Lower lobe of right lung (tissue), 2 donors: ENCODE measurements at regions not wholly inside any gene's neighbourhood (a gene's known extent, or its start where the extent isn't known, plus 50 kb on each side); places are given as distances from the start of the nearest gene placed in this dataset.
"Not testable (repeated sequence)": the region's sequence is repeated elsewhere in the genome, so short reads cannot be mapped to it uniquely, and the experiment has no call there.

Source experiments
- ATAC-seq, 2 donors: fragments of 200-7000 bp; cut with Tn5 transposase; one replicate each; pipeline ENCODE4 v1.9.1; 2020 to 2022; ENCODE audit warnings: mild to moderate bottlenecking in 2 of 2, moderate library complexity in 2 of 2
- DNase-seq: peaks from one replicate; pipeline ENCODE4 v3.0.0-alpha.2; 2020
- H3K27ac ChIP-seq: fragments of 200-600 bp; one replicate; pipeline ENCODE4 v1.8.0; 2022
- H3K27me3 ChIP-seq: fragments of 200-600 bp; one replicate; pipeline ENCODE4 v1.8.0; 2022; ENCODE audit warnings: low read depth
- H3K36me3 ChIP-seq: fragments of 200-600 bp; one replicate; pipeline ENCODE4 v1.8.0; 2022; ENCODE audit warnings: mild to moderate bottlenecking
- H3K4me1 ChIP-seq: fragments of 200-600 bp; one replicate; pipeline ENCODE4 v1.8.0; 2022
- H3K4me3 ChIP-seq: fragments of 200-600 bp; one replicate; pipeline ENCODE4 v1.8.0; 2022; ENCODE audit warnings: mild to moderate bottlenecking
- H3K9me3 ChIP-seq: fragments of 200-600 bp; one replicate; pipeline ENCODE4 v1.8.0; 2022
- intact Hi-C: fragments of 100-400 bp; cut with DNase I; formaldehyde crosslinking; loops from one replicate; pipeline ENCODE4 v1.11.0; 2022
- TF ChIP-seq, protein P1 (sequence below): fragments of 200-600 bp; IDR thresholded peaks from one replicate; pipeline ENCODE4 v1.8.0; 2022; ENCODE audit warnings: antibody characterized with exemption, mild to moderate bottlenecking
- donor health status: DM: no; HTN: yes; CAD: no; lungs with severe emphysema.

DNA sequence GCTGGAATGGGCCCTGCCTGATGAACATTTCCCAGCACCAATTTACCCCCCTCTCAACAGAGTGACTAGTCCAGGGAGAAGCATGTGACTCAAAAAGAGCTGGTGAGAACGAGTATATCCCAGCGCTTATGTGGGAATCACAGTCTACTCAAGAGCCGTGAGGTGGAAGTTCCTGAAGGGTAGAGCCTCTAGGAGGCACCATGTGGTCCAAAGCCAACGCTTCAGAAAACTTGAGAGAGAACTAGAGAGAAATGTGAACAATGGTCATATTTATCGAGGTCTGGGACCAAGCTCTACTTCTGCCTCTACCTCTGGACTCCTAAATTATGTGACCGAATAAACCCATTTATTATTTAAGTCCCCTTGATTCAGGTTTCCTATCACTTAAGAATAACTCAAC, 111.0 kb upstream of the RAP2B start:
- TF ChIP-seq, protein P1, sequence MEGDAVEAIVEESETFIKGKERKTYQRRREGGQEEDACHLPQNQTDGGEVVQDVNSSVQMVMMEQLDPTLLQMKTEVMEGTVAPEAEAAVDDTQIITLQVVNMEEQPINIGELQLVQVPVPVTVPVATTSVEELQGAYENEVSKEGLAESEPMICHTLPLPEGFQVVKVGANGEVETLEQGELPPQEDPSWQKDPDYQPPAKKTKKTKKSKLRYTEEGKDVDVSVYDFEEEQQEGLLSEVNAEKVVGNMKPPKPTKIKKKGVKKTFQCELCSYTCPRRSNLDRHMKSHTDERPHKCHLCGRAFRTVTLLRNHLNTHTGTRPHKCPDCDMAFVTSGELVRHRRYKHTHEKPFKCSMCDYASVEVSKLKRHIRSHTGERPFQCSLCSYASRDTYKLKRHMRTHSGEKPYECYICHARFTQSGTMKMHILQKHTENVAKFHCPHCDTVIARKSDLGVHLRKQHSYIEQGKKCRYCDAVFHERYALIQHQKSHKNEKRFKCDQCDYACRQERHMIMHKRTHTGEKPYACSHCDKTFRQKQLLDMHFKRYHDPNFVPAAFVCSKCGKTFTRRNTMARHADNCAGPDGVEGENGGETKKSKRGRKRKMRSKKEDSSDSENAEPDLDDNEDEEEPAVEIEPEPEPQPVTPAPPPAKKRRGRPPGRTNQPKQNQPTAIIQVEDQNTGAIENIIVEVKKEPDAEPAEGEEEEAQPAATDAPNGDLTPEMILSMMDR, result no peak
- intact Hi-C loops, result no loop called here
- Histone ChIP-seq H3K36me3 (no peaks in the 10 kb centered on the region), H3K27me3 (no peaks in the 10 kb centered on the region), H3K27ac (no peak overlapping the region), H3K4me3 (no peak overlapping the region), H3K4me1 (no peaks in the 10 kb centered on the region), H3K9me3 (no peaks in the 10 kb centered on the region)
- DNase-seq (no peak), ATAC-seq (no peak)

DNA sequence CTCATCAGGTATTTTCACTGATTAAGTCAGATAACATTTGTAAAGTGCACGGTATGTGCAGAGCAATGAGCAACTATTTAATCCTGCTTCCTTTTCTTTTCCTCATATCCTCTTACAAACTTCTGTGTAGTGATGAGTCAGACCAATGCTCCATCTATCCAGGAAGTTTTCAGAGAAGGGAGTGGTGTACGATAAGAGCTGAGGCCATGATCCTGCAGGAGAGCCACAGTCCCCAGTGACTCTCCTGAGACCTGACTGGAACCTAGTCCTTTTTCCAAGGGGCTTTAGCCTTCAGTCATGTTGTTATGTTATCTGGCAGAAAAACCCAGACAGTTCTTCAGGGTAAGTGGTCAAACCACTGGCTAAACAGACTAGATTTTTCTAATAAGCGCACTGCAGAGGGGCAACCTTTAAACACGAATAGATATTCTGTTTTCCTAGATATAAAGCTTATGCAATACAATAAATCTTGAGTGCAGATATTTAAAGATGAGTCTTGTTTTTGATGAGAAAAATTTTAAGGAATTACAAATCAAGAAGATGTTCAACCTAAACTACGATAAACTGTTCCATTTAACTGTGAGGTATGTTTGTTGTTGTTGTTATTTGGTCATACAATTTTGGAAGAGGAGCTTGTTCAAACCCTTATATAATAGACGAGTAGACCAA, 110.5 kb upstream of the RAP2B start:
- DNase-seq (no peak), ATAC-seq (no peak)
- no peaks in the 10 kb centered on the region for H3K36me3 ChIP-seq
- H3K4me3 ChIP-seq, result no peak overlapping the region
- no peaks in the 10 kb centered on the region for H3K27me3 ChIP-seq
- TF ChIP-seq, protein P1, result no peak
- intact Hi-C loops, result no loop called here
- H3K4me1 ChIP-seq, result no peaks in the 10 kb centered on the region
- no peak overlapping the region for H3K27ac ChIP-seq
- no peaks in the 10 kb centered on the region for H3K9me3 ChIP-seq

DNA sequence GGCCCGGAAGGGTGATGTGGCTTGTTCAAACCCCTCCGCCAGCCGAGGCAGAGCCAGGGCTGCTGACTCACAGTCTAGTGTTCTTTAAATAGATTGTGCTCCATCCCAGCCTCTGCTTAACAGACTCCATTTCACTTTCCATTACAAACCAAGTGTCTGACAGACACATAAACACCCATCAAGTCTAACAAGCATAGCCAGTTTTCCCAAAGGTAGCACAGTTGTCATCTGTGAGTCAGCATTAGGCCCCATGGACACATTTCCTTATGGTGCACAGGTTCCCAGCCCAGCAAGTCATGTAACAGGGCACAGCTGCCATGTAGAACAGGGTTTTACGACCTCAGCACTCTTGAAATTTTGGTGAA, 109.9 kb upstream of the RAP2B start:
- no peak for DNase-seq
- intact Hi-C loops, result no loop called here
- no peaks in the 10 kb centered on the region for H3K27me3 ChIP-seq
- no peaks in the 10 kb centered on the region for H3K4me1 ChIP-seq
- peak in 1 of 2 donors; percentile 42 for ATAC-seq
- no peaks in the 10 kb centered on the region for H3K36me3 ChIP-seq
- TF ChIP-seq, protein P1, result no peak
- H3K4me3 ChIP-seq, result no peak overlapping the region
- H3K27ac ChIP-seq, result no peak overlapping the region
- no peaks in the 10 kb centered on the region for H3K9me3 ChIP-seq

DNA sequence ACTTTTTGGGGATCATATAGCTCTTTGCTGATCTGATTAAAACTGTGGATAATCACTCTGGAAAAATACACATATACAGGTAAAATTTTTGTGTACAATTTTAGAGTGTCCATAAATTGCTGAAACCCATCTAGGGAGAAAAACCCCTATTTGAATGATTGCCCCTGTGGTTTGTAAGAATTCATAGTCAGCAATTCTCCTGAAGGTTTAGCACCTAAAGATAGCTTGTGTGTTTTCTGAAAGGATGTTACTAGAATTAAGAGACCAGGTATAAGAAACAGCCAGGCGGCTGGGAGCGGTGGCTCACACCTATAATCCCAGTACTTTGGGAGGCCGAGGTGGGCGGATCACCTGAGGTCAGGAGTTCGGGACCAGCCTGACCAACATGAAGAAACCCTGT, 106.8 kb upstream of the RAP2B start:
- Histone ChIP-seq H3K4me3 (no peak overlapping the region), H3K36me3 (no peaks in the 10 kb centered on the region), H3K9me3 (no peaks in the 10 kb centered on the region), H3K4me1 (no peaks in the 10 kb centered on the region), H3K27ac (no peak overlapping the region), H3K27me3 (no peaks in the 10 kb centered on the region)
- ATAC-seq (no peak), DNase-seq (no peak)
- intact Hi-C loops, result no loop called here
- TF ChIP-seq, protein P1, result no peak

DNA sequence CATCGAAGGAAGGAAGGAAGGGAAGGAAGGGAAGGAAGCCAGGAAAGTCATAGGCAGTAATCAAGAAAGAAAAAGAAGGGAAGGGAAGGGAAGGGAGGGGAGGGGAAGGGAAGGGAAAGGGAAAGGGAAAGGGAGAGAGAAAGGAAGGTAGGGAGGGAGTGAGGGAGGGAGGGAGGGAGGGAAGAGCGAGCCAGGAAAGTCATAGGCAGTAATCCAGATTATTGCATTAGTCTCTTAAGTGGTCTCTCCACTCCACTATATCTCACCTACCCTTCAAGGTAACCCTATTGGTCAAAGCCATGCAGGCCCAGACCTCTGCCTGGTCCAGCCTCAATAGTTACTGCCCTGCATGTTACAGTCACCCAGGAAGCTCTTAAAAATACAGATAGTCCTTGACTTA, 106.2 kb upstream of the RAP2B start:
- DNase-seq, result no peak

DNA sequence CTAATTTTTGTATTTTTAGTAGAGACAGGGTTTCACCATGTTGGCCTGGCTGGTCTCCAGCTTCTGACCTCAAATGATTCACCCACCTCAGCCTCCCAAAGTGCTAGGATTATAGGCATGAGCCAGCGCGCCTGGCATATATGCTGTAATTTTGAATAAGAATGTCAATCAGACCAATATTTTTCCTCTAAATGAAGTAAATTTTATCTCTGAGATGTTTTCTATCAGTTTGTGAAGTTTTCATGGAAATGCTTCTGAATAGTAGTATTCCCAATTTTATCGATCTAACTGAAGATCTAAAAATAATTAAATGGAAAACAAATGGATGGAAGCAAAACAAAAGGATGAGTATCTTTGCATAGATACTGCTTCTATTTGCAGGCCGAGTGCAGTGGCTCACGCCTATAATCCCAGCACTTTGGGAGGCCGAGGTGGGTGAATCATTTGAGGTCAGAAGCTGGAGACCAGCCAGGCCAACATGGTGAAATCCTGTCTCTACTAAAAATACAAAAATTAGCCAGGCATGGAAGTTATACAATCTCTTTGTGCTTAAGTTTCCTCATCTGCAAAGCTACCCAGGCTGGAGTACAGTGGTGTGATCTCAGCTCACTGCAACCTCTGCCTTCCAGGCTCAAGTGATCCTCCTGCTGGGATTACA, 103.9 kb upstream of the RAP2B start:
- H3K4me1 ChIP-seq, H3K36me3 ChIP-seq, ATAC-seq, H3K9me3 ChIP-seq, H3K27ac ChIP-seq, H3K4me3 ChIP-seq, intact Hi-C loops, H3K27me3 ChIP-seq: not testable (repeated sequence)
- peak; percentile 56 for DNase-seq

More for the DNA sequence above, 106.2 kb upstream of the RAP2B start:
- ATAC-seq, result no peak
- Histone ChIP-seq H3K9me3 (no peaks in the 10 kb centered on the region), H3K36me3 (no peaks in the 10 kb centered on the region), H3K27me3 (no peaks in the 10 kb centered on the region), H3K4me1 (no peaks in the 10 kb centered on the region), H3K27ac (no peak overlapping the region), H3K4me3 (no peak overlapping the region)
- TF ChIP-seq, protein P1, result no peak
- intact Hi-C loops, result no loop called here
